GM21423 (cell line): ENCODE measurements at regions not wholly inside any gene's neighbourhood (a gene's known extent, or its start where the extent isn't known, plus 50 kb on each side); places are given as distances from the start of the nearest gene placed in this dataset.

Source experiments
- ATAC-seq: cut with Tn5 transposase; IDR thresholded peaks from one replicate; pipeline ENCODE4 v1.9.1; 2021; ENCODE audit warnings: mild to moderate bottlenecking, moderate library complexity; ENCODE audit not compliant: unreplicated experiment

- ATAC-seq: no peak
Measured at GRCh38 chr3:43783987-43784639, 93.4 kb downstream of the ABHD5 start.

GRCh38 chr3:43784640-43785011 lies 93.9 kb downstream of the ABHD5 start:
- no peak for ATAC-seq

GRCh38 chr3:43785551-43785950 lies 94.8 kb downstream of the ABHD5 start:
- ATAC-seq: no peak

- no peak for ATAC-seq
Measured at GRCh38 chr3:43786102-43786501, 95.4 kb downstream of the ABHD5 start.

GRCh38 chr3:43786526-43787305 lies 96.0 kb downstream of the ABHD5 start:
- ATAC-seq: no peak

- ATAC-seq: no peak
Measured at GRCh38 chr3:43787330-43787729, 96.6 kb downstream of the ABHD5 start.

- no peak for ATAC-seq
Measured at GRCh38 chr3:43789028-43789427, 98.3 kb downstream of the ABHD5 start.

- ATAC-seq: no peak
Measured at GRCh38 chr3:43790060-43790459, 99.3 kb downstream of the ABHD5 start.

GRCh38 chr3:43790476-43790875 lies 99.7 kb downstream of the ABHD5 start:
- ATAC-seq: no peak

GRCh38 chr3:43791246-43791645 lies 100.5 kb downstream of the ABHD5 start:
- no peak for ATAC-seq

GRCh38 chr3:43792904-43793303 lies 102.2 kb downstream of the ABHD5 start:
- ATAC-seq: no peak

GRCh38 chr3:43793648-43794372 lies 103.1 kb downstream of the ABHD5 start:
- ATAC-seq: no peak

GRCh38 chr3:43794776-43795175 lies 104.0 kb downstream of the ABHD5 start:
- ATAC-seq: no peak

GRCh38 chr3:43795491-43795890 lies 104.8 kb downstream of the ABHD5 start:
- no peak for ATAC-seq

GRCh38 chr3:43796041-43796596 lies 105.4 kb downstream of the ABHD5 start:
- no peak for ATAC-seq

GRCh38 chr3:43797794-43798193 lies 107.1 kb downstream of the ABHD5 start:
- ATAC-seq: no peak

- no peak for ATAC-seq
Measured at GRCh38 chr3:43810797-43811196, 120.1 kb downstream of the ABHD5 start.

- ATAC-seq: no peak
Measured at GRCh38 chr3:43814461-43814860, 123.7 kb downstream of the ABHD5 start.

- ATAC-seq: no peak
Measured at GRCh38 chr3:43816372-43816771, 125.6 kb downstream of the ABHD5 start.

GRCh38 chr3:43817064-43817463 lies 126.3 kb downstream of the ABHD5 start:
- ATAC-seq: no peak

GRCh38 chr3:43817825-43818224 lies 127.1 kb downstream of the ABHD5 start:
- no peak for ATAC-seq

- ATAC-seq: no peak
Measured at GRCh38 chr3:43818229-43818628, 127.5 kb downstream of the ABHD5 start.
